ENCODE measurements at regions not wholly inside any gene's neighbourhood (a gene's known extent, or its start where the extent isn't known, plus 50 kb on each side); places are given as distances from the start of the nearest gene placed in this dataset.

DNA sequence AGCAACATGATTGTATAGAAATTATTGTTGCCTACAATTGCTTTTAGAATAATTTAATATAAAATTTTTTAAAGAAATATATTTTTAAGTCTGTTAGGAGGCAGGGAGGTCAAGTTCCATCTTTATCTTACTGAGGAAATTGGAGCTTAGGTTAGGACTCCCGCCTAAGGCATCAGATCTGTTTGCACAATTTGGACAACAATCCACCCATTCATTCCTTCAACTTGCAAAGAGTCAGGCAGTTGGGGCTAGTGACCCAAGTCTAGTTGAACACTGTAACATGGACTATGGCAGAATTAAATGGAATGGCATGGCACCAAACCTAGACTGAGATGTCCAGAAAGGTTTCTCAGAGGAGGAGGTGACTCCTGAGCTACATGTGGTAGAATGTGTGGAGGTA, 149.4 kb upstream of the SETMAR start:
- H3K36me3 ChIP-seq, result no peaks in the 10 kb centered on the region
- no peaks in the 10 kb centered on the region for H3K4me1 ChIP-seq
- H3K27ac ChIP-seq, result no peak overlapping the region
- H3K9me3 ChIP-seq, result no peaks in the 10 kb centered on the region
- ATAC-seq, result no peak
- intact Hi-C loops (cut with DNase I), result no loop called here
- no peaks in the 10 kb centered on the region for H3K27me3 ChIP-seq
- H3K4me3 ChIP-seq, result no peak overlapping the region
- WGBS, 2 donors, result 69 to 77% methylated on average over 1 of the region's 1 CpG
- TF ChIP-seq, protein P1, sequence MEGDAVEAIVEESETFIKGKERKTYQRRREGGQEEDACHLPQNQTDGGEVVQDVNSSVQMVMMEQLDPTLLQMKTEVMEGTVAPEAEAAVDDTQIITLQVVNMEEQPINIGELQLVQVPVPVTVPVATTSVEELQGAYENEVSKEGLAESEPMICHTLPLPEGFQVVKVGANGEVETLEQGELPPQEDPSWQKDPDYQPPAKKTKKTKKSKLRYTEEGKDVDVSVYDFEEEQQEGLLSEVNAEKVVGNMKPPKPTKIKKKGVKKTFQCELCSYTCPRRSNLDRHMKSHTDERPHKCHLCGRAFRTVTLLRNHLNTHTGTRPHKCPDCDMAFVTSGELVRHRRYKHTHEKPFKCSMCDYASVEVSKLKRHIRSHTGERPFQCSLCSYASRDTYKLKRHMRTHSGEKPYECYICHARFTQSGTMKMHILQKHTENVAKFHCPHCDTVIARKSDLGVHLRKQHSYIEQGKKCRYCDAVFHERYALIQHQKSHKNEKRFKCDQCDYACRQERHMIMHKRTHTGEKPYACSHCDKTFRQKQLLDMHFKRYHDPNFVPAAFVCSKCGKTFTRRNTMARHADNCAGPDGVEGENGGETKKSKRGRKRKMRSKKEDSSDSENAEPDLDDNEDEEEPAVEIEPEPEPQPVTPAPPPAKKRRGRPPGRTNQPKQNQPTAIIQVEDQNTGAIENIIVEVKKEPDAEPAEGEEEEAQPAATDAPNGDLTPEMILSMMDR (IDR thresholded peaks at IDR 0.05), result no peak
- no peak for DNase-seq

DNA sequence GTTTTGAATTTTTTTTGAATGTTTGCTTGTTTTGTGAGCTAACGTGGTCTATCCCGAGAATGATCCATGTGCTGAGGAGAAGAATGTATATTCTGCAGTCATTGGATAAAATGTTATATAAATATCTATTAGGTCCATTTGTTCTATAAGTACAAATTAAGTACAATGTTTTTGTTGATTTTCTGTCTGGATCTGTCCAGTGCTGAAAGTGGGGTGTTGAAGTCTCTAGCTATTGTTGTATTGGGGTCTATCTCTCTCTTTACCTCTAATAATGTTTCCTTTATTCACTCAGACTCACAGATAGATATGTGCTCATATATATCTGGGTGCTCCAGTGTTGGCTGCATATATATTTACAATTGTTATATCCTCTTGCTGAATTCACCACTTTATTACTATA, 144.8 kb upstream of the SETMAR start:
- no peaks in the 10 kb centered on the region for H3K36me3 ChIP-seq
- TF ChIP-seq, protein P1 (IDR thresholded peaks at IDR 0.05), result no peak
- H3K27me3 ChIP-seq, result no peaks in the 10 kb centered on the region
- DNase-seq, result no peak
- intact Hi-C loops (cut with DNase I), result no loop called here
- peaks cover 0 to 2% (median 0%) of the 10 kb centered on the region in 9 donors for H3K4me1 ChIP-seq
- H3K27ac ChIP-seq, result no peak overlapping the region
- no peak for ATAC-seq
- no peak overlapping the region for H3K4me3 ChIP-seq
- H3K9me3 ChIP-seq, result no peaks in the 10 kb centered on the region
- WGBS, 2 donors, result 91 to 93% methylated on average over 2 of the region's 2 CpGs

DNA sequence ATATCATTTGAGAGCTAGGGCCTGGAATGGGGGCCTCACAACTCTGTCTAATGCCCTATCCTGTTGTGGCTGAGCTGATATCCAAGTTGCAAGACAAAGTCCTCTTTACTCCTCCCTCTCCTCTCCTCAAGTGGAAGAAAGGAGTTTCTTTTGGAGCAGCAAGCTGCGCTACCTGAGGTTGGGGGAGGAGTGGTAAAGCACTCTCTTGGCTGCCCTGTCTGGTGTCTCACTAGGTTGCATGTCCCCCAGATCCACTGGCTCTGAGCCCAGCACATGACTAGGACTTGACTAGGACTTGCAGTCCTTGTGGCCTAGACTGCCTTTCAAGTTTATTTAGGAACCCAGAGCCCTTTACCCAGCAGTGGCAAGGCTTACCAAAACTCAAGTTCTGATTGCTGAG, 141.1 kb upstream of the SETMAR start:
- 56 to 90% methylated on average over 1 of the region's 1 CpG for WGBS, 2 donors
- ATAC-seq (peak in 3 of 8 donors; percentile 61 to 80 (median 65)), DNase-seq (peak; percentile 5 to 13)
- no peak overlapping the region for H3K4me3 ChIP-seq
- no peaks in the 10 kb centered on the region for H3K36me3 ChIP-seq
- no peaks in the 10 kb centered on the region for H3K27me3 ChIP-seq
- H3K27ac ChIP-seq, result no peak overlapping the region
- H3K9me3 ChIP-seq, result peaks cover 0 to 10% (median 0%) of the 10 kb centered on the region in 11 donors
- intact Hi-C loops (cut with DNase I), result loop anchor here in 1 of 10 donors (5.0 kb wide), 1 partner anchor 50 kb away; no protein-coding TSS in a partner anchor
- TF ChIP-seq, protein P1 (IDR thresholded peaks at IDR 0.05), result no peak
- H3K4me1 ChIP-seq, result peaks cover 0 to 2% (median 0%) of the 10 kb centered on the region in 9 donors

DNA sequence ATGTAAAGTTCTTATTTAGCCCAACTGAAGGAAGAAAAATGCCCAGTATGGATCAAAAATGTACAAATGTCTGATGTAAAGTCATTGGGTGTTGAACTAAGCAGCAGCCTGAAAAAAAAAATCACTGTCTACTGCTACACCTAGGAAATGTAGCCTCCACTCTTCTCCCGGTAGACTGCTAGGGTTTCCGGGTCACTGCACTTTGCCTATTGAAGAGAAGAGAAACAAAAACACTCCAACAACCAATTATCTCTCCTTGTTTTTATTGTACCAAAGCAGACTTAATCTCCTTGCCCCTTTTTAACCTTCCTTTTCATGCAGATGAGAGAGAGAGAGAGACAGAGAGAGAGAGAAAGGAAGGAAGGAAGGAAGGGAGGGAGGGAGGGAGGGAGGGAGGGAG, 140.2 kb upstream of the SETMAR start:
- Histone ChIP-seq H3K4me3 (no peak overlapping the region), H3K36me3 (no peaks in the 10 kb centered on the region), H3K27ac (no peak overlapping the region), H3K4me1 (peaks cover 0 to 2% (median 0%) of the 10 kb centered on the region in 9 donors), H3K9me3 (peaks cover 0 to 18% (median 0%) of the 10 kb centered on the region in 11 donors), H3K27me3 (no peaks in the 10 kb centered on the region)
- TF ChIP-seq, protein P1 (IDR thresholded peaks at IDR 0.05), result no peak
- DNase-seq, result no peak
- 88 to 90% methylated on average over 2 of the region's 2 CpGs for WGBS, 2 donors
- ATAC-seq, result no peak
- intact Hi-C loops (cut with DNase I), result loop anchor here in 1 of 10 donors (5.0 kb wide), 1 partner anchor 49 kb away; no protein-coding TSS in a partner anchor
